GM21723 (cell line): ENCODE measurements at regions not wholly inside any gene's neighbourhood (a gene's known extent, or its start where the extent isn't known, plus 50 kb on each side); places are given as distances from the start of the nearest gene placed in this dataset.
"Not testable (repeated sequence)": the region's sequence is repeated elsewhere in the genome, so short reads cannot be mapped to it uniquely, and the experiment has no call there.

Experiments
- ATAC-seq: cut with Tn5 transposase; IDR thresholded peaks from one replicate; pipeline ENCODE4 v1.9.1; 2021; ENCODE audit warnings: mild to moderate bottlenecking, moderate library complexity; ENCODE audit not compliant: unreplicated experiment

GRCh38 chr4:132344924-132345828, 803.9 kb upstream of the PCDH10 start:
- no peak for ATAC-seq

- ATAC-seq, result no peak
These were observed 803.1 kb upstream of the PCDH10 start for GRCh38 chr4:132346016-132346415.

DNA sequence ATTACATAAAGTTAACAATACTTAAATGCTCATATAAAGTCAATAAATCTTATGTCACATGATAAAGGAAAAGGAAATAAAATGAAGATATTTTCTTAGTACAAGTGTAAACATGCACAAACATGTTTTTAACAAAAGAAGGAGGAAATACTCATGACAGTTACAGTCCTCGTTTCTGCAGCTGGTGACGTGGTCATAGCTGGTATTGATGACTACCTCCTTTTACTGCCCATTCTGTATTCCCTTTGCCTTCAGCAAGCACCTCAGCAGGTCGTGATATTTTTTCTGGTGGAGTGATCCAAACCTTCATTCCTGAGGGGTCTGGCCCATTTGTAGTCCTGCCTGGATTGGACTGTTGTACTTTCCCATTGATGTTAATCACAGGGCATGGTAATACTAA, 797.5 kb upstream of the PCDH10 start:
- ATAC-seq, result not testable (repeated sequence)

DNA sequence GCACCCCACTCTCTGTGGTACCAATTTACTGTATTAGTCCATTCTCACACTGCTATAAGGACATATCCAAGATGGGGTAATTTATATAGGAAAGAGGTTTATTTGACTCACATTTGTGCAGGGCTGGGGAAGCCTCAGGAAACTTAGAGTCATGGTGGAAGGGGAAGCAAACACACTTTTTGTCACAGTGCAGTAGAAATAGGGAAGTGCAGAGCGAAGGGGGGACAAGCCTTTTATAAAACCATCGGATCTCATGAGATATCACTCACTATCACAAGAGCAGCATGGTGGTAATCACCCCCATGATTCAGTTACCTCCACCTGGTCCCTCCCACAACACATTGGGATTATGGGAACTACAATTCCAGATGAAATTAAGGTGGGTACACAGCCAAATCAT, 766.9 kb upstream of the PCDH10 start:
- ATAC-seq, result no peak

DNA sequence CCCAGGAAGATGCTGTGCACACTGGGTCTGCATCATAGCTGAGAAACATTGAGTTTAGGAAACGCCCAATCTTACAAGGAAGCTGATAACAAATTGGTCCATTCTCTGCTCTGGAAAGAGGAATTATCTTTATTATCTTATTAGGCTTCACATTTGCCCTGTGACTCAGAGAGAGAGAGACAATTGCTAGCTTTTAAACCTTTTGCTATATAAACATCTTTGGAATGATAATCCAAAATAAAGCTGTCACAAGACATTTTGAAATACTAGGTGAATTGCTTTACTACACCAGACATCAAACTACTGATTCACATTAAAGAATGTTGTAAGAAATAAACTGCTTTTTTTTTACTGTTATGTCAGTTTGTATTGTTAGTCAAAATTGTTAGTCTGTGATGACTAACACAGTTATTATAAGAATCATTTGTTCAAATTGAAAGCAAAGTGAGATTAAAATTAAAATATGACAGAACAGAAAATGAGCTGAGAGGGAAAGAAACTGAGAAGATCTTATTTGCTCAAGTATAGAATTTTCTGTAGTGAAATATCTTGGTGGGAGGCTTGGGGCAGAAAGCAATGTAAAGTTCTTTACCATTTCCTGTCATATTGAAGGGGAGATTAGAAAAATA, 765.4 kb upstream of the PCDH10 start:
- no peak for ATAC-seq

DNA sequence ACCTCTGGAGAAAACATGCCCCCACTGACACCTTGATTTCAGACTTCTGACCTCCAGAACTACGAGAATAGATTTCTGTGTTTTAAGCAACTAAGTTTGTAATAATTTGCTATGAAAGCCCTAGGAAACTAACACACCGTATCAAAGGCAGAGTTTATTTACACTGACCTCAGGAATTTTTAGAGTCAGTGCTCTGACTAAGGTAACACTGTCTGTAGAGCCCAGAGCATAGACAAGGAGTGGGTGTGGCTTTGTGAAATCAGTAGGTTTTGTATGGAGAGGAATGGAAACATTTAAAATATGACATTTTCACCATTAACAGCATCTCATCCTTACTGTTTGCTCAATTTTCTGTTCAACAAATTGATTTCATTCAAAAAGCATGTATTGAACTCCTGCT, 764.4 kb upstream of the PCDH10 start:
- no peak for ATAC-seq

DNA sequence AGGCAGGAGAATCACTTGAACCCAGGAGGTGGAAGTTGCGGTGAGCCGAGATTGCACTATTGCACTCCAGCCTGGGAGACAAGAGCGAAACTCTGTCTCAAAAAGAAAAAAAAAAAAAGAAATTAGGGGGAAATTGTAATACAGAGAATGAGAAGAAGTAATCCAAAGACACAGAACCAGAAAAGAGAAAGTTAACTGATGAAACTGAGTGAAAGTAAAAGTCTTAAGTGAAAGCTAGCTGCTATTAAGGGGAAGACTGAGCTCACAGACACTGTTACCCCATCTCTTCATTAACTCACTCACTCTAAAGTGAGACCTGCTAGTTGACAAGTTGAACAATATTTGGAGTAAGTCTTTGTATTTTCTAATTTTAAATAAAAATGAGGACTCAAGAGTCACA, 763.0 kb upstream of the PCDH10 start:
- no peak for ATAC-seq

DNA sequence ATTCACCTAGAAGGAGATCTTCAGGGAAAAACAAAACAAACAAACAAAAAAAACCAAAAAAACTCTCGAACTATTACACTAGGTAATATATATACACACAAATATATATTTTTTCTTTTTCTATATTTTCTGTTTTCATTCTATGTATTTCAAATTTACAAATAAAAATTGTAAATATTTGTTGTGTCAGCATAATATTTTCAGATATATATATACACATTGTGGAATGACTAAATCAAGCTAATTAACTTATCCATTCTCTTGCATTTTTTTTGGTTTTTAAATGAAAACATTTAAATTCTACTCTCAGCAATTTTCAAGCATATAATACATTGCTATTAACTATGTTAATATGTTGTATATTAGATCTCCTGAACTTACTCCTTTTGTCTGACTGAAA, 762.0 kb upstream of the PCDH10 start:
- ATAC-seq, result no peak

DNA sequence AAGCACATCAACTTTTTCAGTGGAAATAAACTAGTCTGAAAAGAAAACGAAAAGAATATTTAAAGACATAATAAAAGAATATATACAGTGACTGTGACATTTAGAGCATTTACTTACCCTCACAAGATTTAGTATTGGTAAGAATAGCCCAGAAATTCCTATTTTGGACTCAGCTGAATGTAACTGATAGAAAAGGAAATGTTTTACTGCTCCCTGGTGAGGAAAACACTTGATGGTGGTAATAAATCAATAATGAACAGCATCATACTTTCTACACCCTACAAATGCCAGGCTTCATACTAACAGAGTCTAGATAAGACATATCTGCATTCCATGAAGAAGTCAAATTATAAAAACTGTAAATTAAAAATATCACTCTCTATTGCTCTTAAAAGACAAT, 753.5 kb upstream of the PCDH10 start:
- no peak for ATAC-seq

DNA sequence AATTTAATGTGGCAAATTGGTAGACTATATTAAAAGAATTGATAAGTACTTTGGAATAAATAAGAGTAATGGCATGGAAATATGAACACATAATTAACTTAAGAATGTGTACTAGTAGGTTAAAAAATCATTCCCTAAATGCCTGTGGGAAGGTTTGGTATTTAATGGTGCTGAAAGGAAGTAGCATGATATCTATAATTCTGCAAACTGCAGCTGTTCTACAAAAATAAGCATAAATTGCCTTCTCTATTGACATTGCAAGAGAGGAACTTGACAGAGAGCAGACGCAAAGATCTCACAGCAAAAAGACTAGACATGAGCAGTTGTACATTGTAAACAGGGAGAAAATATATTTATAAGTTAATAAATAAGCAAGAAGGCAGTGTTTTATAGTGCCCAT, 752.5 kb upstream of the PCDH10 start:
- ATAC-seq, result no peak

- ATAC-seq, result no peak
These were observed 731.9 kb upstream of the PCDH10 start for GRCh38 chr4:132417220-132417619.

GRCh38 chr4:132427125-132427524, 722.0 kb upstream of the PCDH10 start:
- ATAC-seq, result no peak

- ATAC-seq, result no peak
These were observed 712.0 kb upstream of the PCDH10 start for GRCh38 chr4:132437117-132437516.

DNA sequence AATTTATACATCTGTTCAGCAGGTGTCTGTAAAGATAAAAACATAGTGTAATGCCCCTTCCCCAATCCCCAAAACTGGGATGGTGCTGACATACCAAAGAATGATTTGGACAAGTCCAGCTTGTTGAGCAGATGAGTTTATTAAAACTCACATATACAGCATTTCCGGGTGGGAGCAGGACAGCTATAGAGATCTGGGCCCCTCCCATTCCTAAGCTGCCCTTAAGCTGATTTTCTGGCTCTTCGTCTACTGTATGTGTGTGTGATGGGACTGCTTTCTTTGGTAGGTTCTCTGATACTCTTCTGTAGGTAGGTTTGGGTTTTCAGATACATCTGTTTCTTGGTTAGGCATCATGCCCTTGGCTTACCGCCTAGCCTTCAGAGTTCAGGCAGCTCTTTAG, 703.7 kb upstream of the PCDH10 start:
- ATAC-seq, result no peak

- not testable (repeated sequence) for ATAC-seq
These were observed 691.1 kb upstream of the PCDH10 start for GRCh38 chr4:132457987-132458386.

DNA sequence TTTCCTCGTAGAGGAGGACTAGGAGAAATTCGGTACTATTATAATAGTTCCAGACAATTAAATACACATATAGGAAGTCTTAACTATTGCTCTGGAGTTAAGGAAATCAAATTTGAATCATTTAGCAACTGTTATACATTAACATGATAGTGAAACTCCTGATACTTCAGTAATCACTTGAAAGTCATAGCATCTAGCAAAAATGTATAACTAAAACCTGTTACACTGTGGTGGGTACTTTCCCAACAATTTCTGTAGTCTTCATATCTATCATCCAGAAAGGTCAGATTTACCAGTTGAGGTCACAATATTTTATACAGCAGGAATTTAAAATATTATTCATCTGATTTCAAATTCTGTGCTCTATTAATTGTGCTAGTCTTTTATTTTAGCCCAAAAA, 669.6 kb upstream of the PCDH10 start:
- no peak for ATAC-seq

- ATAC-seq, result no peak
These were observed 660.5 kb upstream of the PCDH10 start for GRCh38 chr4:132488555-132488954.

DNA sequence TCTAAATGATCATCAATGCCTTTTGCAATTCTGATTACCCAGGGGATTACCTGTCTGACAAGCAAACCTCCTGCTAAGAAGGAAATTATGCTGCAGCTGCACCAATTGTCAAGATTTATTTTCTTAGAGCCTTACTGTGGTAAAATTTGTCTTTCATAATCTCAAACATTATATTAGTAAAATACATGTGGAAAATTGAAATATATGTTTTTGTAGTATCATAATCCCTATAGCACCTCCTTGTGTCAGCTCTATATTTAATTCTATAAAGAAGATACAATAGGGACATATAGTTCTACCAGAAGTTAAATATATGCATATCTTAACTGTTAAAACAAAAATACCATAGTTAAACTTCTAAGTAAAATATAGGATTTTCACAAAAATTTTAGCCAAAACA, 655.6 kb upstream of the PCDH10 start:
- ATAC-seq, result no peak

- not testable (repeated sequence) for ATAC-seq
These were observed 653.8 kb upstream of the PCDH10 start for GRCh38 chr4:132495267-132495812.

- ATAC-seq, result no peak
These were observed 650.9 kb upstream of the PCDH10 start for GRCh38 chr4:132498215-132498614.

DNA sequence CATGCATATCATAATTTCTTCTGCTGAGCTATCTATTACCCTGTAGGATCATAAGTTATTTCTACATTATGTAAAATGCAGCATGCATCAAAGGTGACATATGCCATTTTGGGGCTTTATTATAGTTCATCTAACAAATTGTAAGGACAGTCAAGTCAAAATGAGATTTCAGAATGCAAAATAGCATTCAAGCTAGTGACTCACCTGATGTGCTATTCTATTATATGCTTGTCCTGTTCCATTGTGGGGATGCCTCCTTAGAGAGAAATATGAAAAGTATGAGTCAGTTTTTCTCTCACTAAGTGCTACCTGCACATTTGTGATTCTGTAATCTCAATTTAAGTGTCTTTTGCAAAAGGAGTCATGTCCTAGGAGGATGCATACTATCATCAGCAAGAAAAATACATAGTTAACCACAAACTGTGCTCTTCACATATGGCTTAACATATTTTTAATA, 647.0 kb upstream of the PCDH10 start:
- ATAC-seq, result no peak

DNA sequence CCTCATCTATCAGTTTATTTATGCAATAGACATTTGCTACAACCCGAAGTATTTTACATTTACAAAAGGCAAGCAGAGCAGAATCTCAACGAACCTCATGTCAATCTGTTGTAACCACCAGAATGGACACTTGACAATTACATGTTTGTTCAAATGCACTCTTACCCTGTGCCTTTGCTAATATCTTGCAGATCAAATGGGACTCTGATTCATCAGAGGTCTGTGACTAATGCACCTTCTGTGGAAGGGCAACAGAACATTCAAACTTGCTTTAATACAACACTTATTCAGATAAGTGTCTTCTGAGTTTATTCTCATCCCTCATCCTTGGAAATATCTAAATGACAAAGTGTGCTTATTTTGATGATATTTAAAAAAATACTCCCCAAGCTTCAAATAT, 644.7 kb upstream of the PCDH10 start:
- no peak for ATAC-seq
